Endothelial cell of umbilical vein (primary cell): ENCODE measurements at regions not wholly inside any gene's neighbourhood (a gene's known extent, or its start where the extent isn't known, plus 50 kb on each side); places are given as distances from the start of the nearest gene placed in this dataset.
"Not testable (repeated sequence)": the region's sequence is repeated elsewhere in the genome, so short reads cannot be mapped to it uniquely, and the experiment has no call there.

Experiments
- BruUV-seq: library from RNA; stranded (reverse); fragments of 400-500 nt; replicated peaks from 2 replicates; lab custom pipeline; 2021; lab: Mats Ljungman, UMichigan
- CTCF ChIA-PET: fragments of 300-600, 350-600 bp; sonication (Branson Sonifier 250); formaldehyde crosslinking; loops from one replicate; lab custom pipeline; 2021; ENCODE audit warnings: antibody characterized with exemption, inconsistent platforms; lab: Charles Lee
- POLR2A ChIA-PET: fragments of 300-600, 350-600 bp; sonication (Branson Sonifier 250); formaldehyde crosslinking; loops from one replicate; lab custom pipeline; 2021; ENCODE audit warnings: antibody characterized with exemption, inconsistent platforms; lab: Charles Lee
- DNase-seq: peaks from one replicate; pipeline ENCODE4 v3.0.0-alpha.2; 2011; ENCODE audit warnings: low read depth, low spot score
- FAIRE-seq: peaks from 2 replicates; lab custom pipeline; 2011; peaks lifted over from hg19 to GRCh38; lab: Jason Lieb, UNC
- H2AFZ ChIP-seq: 2 replicates; pipeline ENCODE4 v1.6.0; 2012; ENCODE audit warnings: low read depth, low read length, control low read depth, inconsistent platforms
- H3K27ac ChIP-seq: 2 replicates; pipeline ENCODE4 v1.5.1; 2011; ENCODE audit warnings: low read depth, mild to moderate bottlenecking, control low read depth, low read length, moderate library complexity; ENCODE audit not compliant: insufficient read depth
- H3K27me3 ChIP-seq, 2 experiments: 2 replicates each; pipeline versions ENCODE4 v1.6.0 to v1.6.1; 2011; ENCODE audit warnings: low read length in 2 of 2, mixed read lengths in 1 of 2; ENCODE audit not compliant: control insufficient read depth in 2 of 2, insufficient read depth in 2 of 2
- H3K36me3 ChIP-seq, 2 experiments: 2 replicates in 1 of 2; 3 replicates in 1 of 2; pipeline ENCODE4 v1.5.1; 2011; ENCODE audit warnings: low read length in 2 of 2, mild to moderate bottlenecking in 1 of 2, moderate library complexity in 1 of 2; ENCODE audit not compliant: control insufficient read depth in 2 of 2, insufficient read depth in 2 of 2; ENCODE audit errors: extremely low read depth in 1 of 2
- H3K4me1 ChIP-seq: 3 replicates; pipeline ENCODE4 v1.5.1; 2011; ENCODE audit warnings: mild to moderate bottlenecking, low read length; ENCODE audit not compliant: control insufficient read depth, insufficient read depth; ENCODE audit errors: extremely low read depth
- H3K4me2 ChIP-seq: 2 replicates; pipeline ENCODE4 v1.6.1; 2011; ENCODE audit warnings: low read length, control low read depth, mixed read lengths; ENCODE audit not compliant: insufficient read depth
- H3K4me3 ChIP-seq, 3 experiments: fragments of 200-600 bp in 1 of 3; sonication (generic), shearing (Covaris generic) in 1 of 3; replicated peaks in 1 of 3; 2 replicates each; pipeline ENCODE4 v1.5.1; 2011 to 2016; ENCODE audit warnings: control low read depth in 3 of 3, low read length in 3 of 3, mild to moderate bottlenecking in 2 of 3, inconsistent platforms in 1 of 3, low read depth in 1 of 3, moderate library complexity in 1 of 3; ENCODE audit not compliant: insufficient read depth in 1 of 3
- H3K79me2 ChIP-seq: 2 replicates; pipeline ENCODE4 v1.6.0; 2012; ENCODE audit warnings: low read length, inconsistent platforms; ENCODE audit not compliant: control insufficient read depth, insufficient read depth
- H3K9ac ChIP-seq: replicated peaks from 2 replicates; pipeline ENCODE3; 2011; ENCODE audit warnings: low read length, control low read depth; ENCODE audit not compliant: insufficient read depth; ENCODE audit errors: extremely low read depth
- H3K9me1 ChIP-seq: replicated peaks from 3 replicates; pipeline ENCODE4 v1.6.0; 2011; ENCODE audit warnings: mild to moderate bottlenecking, low read length; ENCODE audit not compliant: control insufficient read depth, insufficient read depth; ENCODE audit errors: extremely low read depth
- H3K9me3 ChIP-seq: replicated peaks from 2 replicates; pipeline ENCODE4 v1.5.1; 2012; ENCODE audit warnings: low read length, inconsistent platforms; ENCODE audit not compliant: control insufficient read depth, insufficient read depth
- H4K20me1 ChIP-seq: replicated peaks from 2 replicates; pipeline ENCODE3; 2011; ENCODE audit warnings: mild to moderate bottlenecking, low read length; ENCODE audit not compliant: control insufficient read depth, insufficient read depth; ENCODE audit errors: extremely low read depth
- JUN ChIP-seq: IDR thresholded peaks from 2 replicates; pipeline ENCODE4 v1.6.1; 2011; ENCODE audit warnings: borderline replicate concordance, low read depth; ENCODE audit not compliant: insufficient read length, insufficient read depth
- MYC ChIP-seq: IDR thresholded peaks from one replicate; pipeline ENCODE4 v1.6.1; 2011; ENCODE audit warnings: mild to moderate bottlenecking, low read depth, low read length
- POLR2A ChIP-seq: IDR thresholded peaks from 2 replicates; pipeline ENCODE4 v1.6.1; 2012; ENCODE audit warnings: low read depth, mild to moderate bottlenecking, control low read depth, low read length
- POLR2AphosphoS5 ChIP-seq: IDR thresholded peaks from 2 replicates; pipeline ENCODE4 v1.6.1; 2012; ENCODE audit warnings: low read depth, mild to moderate bottlenecking, control low read depth, low read length, moderate library complexity; ENCODE audit not compliant: insufficient read depth
- dilution Hi-C: fragments of 300-500 bp; cut with MboI; formaldehyde crosslinking; loops from one replicate; pipeline ENCODE4 v1.15.0; 2019; ENCODE audit warnings: low sequenced_read_pairs; ENCODE audit not compliant: extremely low pct_ligation_motif_present
- intact Hi-C: fragments of 100-400 bp; cut with micrococcal nuclease; formaldehyde crosslinking; loops from one replicate; pipeline ENCODE4 v1.10.0; 2022

GRCh38 chr6:92231171-92231701 lies 1188.1 kb downstream of the EPHA7 start:
- BruUV-seq, result no TSS peak
- Histone ChIP-seq H3K27ac (no peak overlapping the region), H3K9ac (no peak overlapping the region), H4K20me1 (no peaks in the 10 kb centered on the region), H3K9me1 (no peaks in the 10 kb centered on the region), H3K79me2 (no peaks in the 10 kb centered on the region), H3K27me3 (no peaks in the 10 kb centered on the region), H3K4me3 (no peak overlapping the region), H3K36me3 (no peaks in the 10 kb centered on the region), H2AFZ (no peak overlapping the region), H3K4me2 (no peak overlapping the region), H3K9me3 (no peaks in the 10 kb centered on the region), H3K4me1 (no peaks in the 10 kb centered on the region)
- intact Hi-C loops (no loop called here), dilution Hi-C loops (no loop called here)
- ChIA-PET CTCF (interaction anchor here (0.7 to 3.4 kb wide), 3 partner anchors 8 to 18 kb away, joined by 3 to 10 read pairs (median 3); no protein-coding TSS in a partner anchor), POLR2A (no interaction called here)
- no peak for FAIRE-seq
- no peak for DNase-seq
- TF ChIP-seq POLR2AphosphoS5 (no peak), JUN (no peak), MYC (no peak), POLR2A (no peak)

- BruUV-seq, H3K9me1 ChIP-seq, CTCF ChIA-PET, H3K4me1 ChIP-seq, H3K79me2 ChIP-seq, H3K36me3 ChIP-seq, POLR2A ChIA-PET, H3K9ac ChIP-seq, H4K20me1 ChIP-seq, DNase-seq, H3K4me3 ChIP-seq, H3K27me3 ChIP-seq, H3K27ac ChIP-seq, intact Hi-C loops, FAIRE-seq, H2AFZ ChIP-seq, H3K9me3 ChIP-seq, H3K4me2 ChIP-seq, dilution Hi-C loops: not testable (repeated sequence)
These were observed 1199.4 kb downstream of the EPHA7 start for GRCh38 chr6:92219987-92220386.
